HG03280 (cell line): ENCODE measurements at regions not wholly inside any gene's neighbourhood (a gene's known extent, or its start where the extent isn't known, plus 50 kb on each side); places are given as distances from the start of the nearest gene placed in this dataset.
"Not testable (repeated sequence)": the region's sequence is repeated elsewhere in the genome, so short reads cannot be mapped to it uniquely, and the experiment has no call there.

Experiments used
- ATAC-seq: cut with Tn5 transposase; IDR thresholded peaks from one replicate; pipeline ENCODE4 v1.9.1; 2021; ENCODE audit warnings: mild to moderate bottlenecking, moderate library complexity; ENCODE audit not compliant: unreplicated experiment

DNA sequence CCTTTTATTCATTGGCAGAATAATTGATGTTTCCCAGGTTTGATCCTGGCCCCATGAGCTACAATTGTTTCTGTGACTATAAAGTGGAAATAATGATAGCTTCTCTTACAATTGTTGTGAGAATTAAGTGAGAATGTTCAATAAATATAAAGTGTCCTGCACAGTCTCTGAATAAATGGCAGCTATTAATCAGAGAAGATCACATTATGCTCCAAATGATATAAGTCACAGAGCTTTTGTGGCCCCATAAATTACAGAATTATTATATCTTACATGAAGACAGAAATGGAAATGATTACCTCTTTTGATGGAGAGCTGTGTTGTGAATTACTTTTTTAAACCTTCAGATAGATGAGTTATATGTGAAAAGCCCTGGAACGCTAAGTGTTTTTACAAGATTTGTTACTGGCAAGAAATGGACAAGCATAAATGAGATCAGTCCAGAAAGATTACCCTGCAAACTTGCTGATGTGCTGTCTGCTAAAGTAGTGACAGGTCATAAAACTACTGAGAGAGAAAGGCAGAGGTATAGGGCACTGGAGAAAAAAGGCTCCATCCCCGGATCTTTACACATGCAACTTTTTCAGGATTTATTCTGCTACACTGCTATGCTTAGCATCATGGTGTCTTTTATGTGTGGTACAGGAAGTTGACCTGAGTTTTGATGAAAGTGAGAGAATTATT is 750.9 kb upstream of the GOT2 start:
- no peak for ATAC-seq

GRCh38 chr16:59478838-59479237 is 744.7 kb upstream of the GOT2 start:
- ATAC-seq, result no peak

- no peak for ATAC-seq
These were observed 736.4 kb upstream of the GOT2 start for GRCh38 chr16:59470556-59470955.

DNA sequence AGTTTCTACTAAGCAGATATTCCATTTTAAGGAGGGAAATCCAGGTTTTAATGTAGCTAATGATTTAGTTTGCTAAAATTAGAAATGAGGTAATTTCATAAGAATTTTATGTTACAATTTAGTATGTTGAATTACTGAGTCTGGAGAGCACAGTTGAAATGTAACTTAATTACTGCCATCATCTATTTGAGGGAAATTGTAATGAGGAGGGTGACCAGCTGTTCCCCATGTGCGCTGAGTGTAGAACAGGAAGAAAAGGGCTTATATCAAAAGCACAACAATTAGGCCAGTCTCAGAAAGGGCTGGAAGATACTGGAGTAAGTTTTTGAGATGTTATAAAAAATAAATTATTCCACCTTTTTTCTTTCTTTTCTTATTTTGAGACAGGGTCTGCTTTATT is 735.1 kb upstream of the GOT2 start:
- ATAC-seq, result no peak

DNA sequence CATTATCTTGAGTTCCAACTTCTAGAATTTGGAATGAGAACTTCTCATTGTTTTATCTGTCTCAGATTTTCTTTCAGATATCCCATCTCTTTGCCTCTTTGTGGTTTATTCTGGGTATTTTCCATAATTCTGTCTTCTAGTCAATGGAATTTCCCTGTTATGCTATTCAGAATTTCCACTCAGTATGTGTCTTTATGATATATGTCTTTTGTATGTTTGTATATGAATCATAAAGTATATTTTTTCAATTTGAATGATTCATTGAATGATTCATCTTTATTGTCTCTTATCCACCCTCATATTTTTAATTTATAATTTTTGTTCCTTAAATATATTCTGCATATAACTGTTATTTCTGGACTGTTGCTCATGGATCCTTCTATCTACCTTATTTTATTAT is 729.7 kb upstream of the GOT2 start:
- no peak for ATAC-seq

DNA sequence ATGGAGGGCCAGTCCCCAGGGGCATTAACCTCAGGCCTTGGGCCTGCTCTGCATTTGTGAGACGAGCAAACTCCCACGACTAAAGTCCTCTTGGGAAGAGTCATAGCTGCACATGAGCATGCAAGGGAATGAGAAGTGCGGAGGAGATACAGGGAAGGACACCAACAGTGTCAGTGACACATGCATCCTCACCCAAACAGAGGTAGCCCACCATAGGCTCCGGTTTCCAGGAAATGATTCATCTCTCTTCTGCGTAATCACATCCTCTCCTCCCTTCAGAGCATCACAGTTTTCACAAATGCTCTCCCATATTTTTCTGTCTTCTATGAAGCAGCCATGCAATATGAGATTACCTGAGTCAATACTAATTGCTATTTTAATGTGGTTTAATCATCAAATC is 725.7 kb upstream of the GOT2 start:
- no peak for ATAC-seq

DNA sequence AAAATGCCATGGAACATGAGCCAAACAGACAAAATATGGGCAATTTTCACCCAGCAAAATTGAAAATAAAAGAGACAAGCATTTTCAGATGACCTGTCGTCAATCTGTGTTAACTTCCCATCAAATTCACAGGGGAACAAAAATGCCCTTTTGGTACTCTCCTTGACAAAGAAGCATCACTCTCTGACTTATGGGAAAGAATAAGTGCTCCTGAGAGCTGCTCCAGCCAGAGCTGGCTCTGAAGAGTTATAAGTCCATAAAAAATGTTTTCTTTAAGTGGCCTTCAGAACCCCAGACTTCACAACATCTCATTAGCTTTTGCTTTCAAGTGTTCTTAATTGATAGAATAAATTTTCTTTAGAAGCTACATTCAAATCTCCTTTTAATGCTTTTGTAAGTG is 721.4 kb upstream of the GOT2 start:
- no peak for ATAC-seq

GRCh38 chr16:59450513-59450912 is 716.4 kb upstream of the GOT2 start:
- not testable (repeated sequence) for ATAC-seq

DNA sequence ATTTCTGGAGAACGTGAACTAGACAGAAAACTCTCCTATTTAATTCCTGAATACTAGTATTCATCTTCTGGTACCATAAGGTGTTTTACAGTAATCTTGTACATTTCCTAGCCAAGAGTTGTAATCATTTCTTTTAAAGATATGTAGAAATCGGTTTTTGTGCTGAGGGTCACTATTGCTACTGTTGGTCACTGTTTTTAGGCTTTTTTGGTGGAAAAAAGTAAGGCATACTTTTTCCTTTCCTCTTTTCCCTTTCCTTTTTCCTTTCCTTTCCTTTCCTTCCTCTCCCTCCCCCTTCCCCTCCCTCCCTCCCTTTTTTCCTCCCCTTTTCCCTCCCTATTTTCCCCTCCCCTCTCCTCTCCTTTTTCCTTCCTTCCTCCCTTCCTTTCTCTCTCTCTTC is 706.4 kb upstream of the GOT2 start:
- ATAC-seq, result no peak

- ATAC-seq, result no peak
These were observed 698.8 kb upstream of the GOT2 start for GRCh38 chr16:59432896-59433295.

GRCh38 chr16:59432276-59432675 is 698.2 kb upstream of the GOT2 start:
- ATAC-seq, result no peak

GRCh38 chr16:59424714-59425273 is 690.7 kb upstream of the GOT2 start:
- ATAC-seq, result no peak

- ATAC-seq, result no peak
These were observed 678.1 kb upstream of the GOT2 start for GRCh38 chr16:59411961-59412841.

GRCh38 chr16:59410451-59410850 is 676.3 kb upstream of the GOT2 start:
- ATAC-seq, result no peak

DNA sequence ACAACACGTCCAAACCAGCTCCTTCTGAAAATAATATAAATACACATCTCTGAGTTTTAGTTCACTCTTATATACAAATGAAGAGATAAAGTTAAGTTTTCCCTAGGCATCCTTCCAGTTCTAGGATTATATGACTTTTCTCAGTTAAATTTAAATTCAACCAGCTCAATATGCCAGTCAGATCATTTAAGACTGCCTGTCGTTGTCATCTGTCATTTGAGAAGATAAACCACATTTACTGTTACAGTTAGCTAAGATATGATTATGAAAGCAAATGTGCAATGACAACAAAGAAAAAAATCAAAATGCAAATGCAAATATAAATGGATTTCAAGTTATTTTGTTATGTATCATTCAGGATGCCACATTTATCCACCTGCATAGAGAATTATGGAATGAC is 671.7 kb upstream of the GOT2 start:
- ATAC-seq, result no peak

GRCh38 chr16:59404509-59404908 is 670.4 kb upstream of the GOT2 start:
- ATAC-seq, result no peak

DNA sequence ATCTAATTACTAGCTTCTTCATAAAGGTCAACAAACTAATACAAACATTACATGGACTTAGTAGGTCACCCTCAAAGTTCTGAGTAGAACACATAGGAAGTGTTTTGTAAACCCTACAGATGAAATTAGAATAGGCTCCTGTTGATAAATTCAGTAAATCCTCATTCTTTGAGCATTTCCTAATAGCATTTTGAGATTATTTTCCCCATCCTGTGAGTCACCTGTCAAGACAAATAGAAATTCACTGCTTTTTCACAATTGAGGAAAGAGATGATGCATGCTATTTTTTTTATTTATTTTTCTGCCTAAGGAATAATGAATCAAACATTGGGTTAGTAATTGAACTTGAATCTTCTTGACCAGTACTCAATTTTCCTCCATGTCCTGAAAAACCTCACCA is 666.7 kb upstream of the GOT2 start:
- ATAC-seq, result no peak

GRCh38 chr16:59397638-59398037 is 663.5 kb upstream of the GOT2 start:
- ATAC-seq, result no peak

- ATAC-seq, result no peak
These were observed 660.4 kb upstream of the GOT2 start for GRCh38 chr16:59394526-59394925.

DNA sequence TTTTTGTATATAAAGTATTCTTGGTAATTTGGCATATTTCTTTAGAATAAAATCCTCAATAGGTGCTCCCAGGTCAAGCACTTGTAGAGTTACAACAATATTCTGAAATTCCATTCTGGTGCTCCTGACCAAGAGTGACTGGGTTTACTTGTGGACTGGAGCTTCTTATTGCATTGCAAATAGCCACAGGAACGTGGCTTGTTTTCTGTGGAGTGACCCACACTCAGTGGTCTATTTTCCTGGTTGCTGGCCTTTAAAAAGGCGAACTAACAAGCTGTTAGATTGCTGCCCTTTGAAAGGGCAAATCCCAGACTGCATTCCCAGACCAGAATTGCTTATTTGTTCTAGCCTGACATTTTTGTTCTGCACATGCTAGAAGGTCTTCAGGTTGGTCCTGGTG is 658.8 kb upstream of the GOT2 start:
- ATAC-seq, result no peak

DNA sequence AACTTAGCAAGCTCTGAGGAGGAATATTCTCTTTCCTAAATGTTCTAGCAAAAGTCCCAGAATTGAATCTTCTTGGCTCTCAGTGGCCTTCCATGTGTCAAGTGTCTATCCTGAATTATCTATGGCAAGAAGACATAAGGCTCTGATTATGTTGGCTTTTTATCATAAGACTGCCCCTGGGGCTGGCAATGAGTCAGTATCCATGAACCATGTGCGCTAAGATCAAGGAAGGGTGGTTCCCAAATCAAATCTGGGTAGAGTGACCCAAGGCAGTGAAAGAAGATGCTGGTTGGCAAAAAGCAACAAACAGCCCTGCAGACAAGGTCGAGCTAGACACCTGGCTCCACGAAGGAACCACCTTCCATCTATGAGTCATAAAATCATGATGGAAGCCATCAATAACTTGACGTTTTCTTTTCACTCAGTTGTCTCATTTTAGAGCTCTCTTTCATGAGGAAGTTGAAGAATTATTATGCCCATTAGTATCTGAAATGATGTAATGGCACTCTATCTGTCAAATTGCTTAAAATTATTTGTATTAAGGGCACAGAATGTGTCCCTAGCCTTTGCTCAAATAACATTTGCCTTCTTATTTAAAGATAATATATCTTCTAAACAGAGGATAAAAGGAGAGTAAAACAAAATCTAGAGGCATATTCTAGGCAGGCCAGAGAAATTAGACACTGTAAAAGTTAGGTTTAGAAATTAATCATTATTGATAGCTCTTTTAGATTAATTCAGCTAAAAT is 657.7 kb upstream of the GOT2 start:
- no peak for ATAC-seq
